PC-9 (cell line): ENCODE measurements at regions not wholly inside any gene's neighbourhood (a gene's known extent, or its start where the extent isn't known, plus 50 kb on each side); places are given as distances from the start of the nearest gene placed in this dataset.

Experiments
- BruUV-seq: library from RNA; stranded (reverse); fragments of 400-500 nt; replicated peaks from 2 replicates; lab custom pipeline; 2021; lab: Mats Ljungman, UMichigan
- CTCF ChIA-PET: fragments of 300-600 bp; sonication (Branson Sonifier 250); formaldehyde crosslinking; loops from one replicate; lab custom pipeline; 2022; ENCODE audit warnings: antibody characterized with exemption; lab: Charles Lee
- POLR2A ChIA-PET: fragments of 300-600 bp; sonication (Branson Sonifier 250); formaldehyde crosslinking; loops from one replicate; lab custom pipeline; 2022; ENCODE audit warnings: antibody characterized with exemption; ENCODE audit not compliant: unreplicated experiment; lab: Charles Lee
- DNase-seq, 2 experiments: peaks; one replicate each; pipeline versions ENCODE4 v3.0.0 to v3.0.0-alpha.2; 2015 to 2022; ENCODE audit warnings: mixed read lengths in 1 of 2
- H2AFZ ChIP-seq: fragments of 200-600 bp; sonication (generic); 2 replicates; pipeline ENCODE4 v1.8.1; 2017; ENCODE audit warnings: antibody characterized with exemption
- H3F3A ChIP-seq: fragments of 200-600 bp; sonication (generic); 2 replicates; pipeline ENCODE4 v1.8.1; 2017; ENCODE audit warnings: antibody characterized with exemption, mild to moderate bottlenecking, low read depth; ENCODE audit not compliant: insufficient read depth
- H3K27ac ChIP-seq: fragments of 200-600 bp; sonication (generic); 2 replicates; pipeline ENCODE4 v1.6.1; 2016; ENCODE audit warnings: mixed run types
- H3K27me3 ChIP-seq: fragments of 200-600 bp; sonication (generic); 2 replicates; pipeline ENCODE4 v1.6.1; 2016; ENCODE audit warnings: low read depth, mixed run types; ENCODE audit not compliant: insufficient read depth
- H3K36me3 ChIP-seq: fragments of 200-600 bp; sonication (generic); 2 replicates; pipeline ENCODE4 v1.6.1; 2016; ENCODE audit warnings: low read depth, mixed run types
- H3K4me1 ChIP-seq: fragments of 200-600 bp; sonication (generic); replicated peaks from 2 replicates; pipeline ENCODE4 v1.6.1; 2016; ENCODE audit warnings: mixed run types; ENCODE audit not compliant: insufficient read depth
- H3K4me2 ChIP-seq: fragments of 200-600 bp; sonication (generic); 2 replicates; pipeline ENCODE4 v1.6.1; 2017; ENCODE audit warnings: mixed run types
- H3K4me3 ChIP-seq: fragments of 200-600 bp; sonication (generic); 2 replicates; pipeline ENCODE4 v1.6.1; 2016; ENCODE audit warnings: mixed run types
- H3K79me2 ChIP-seq: fragments of 200-600 bp; sonication (generic); 2 replicates; pipeline ENCODE4 v1.6.1; 2017; ENCODE audit warnings: low read depth, mixed run types
- H3K9me2 ChIP-seq: fragments of 200-600 bp; sonication (generic); 2 replicates; pipeline ENCODE4 v1.8.1; 2017; ENCODE audit warnings: mild to moderate bottlenecking; ENCODE audit not compliant: insufficient read depth
- H3K9me3 ChIP-seq: fragments of 200-600 bp; sonication (generic); 2 replicates; pipeline ENCODE4 v1.8.1; 2016; ENCODE audit warnings: low read depth; ENCODE audit not compliant: insufficient read depth
- H4K20me1 ChIP-seq: fragments of 200-600 bp; sonication (generic); 2 replicates; pipeline ENCODE4 v1.8.1; 2017; ENCODE audit not compliant: insufficient read depth
- CTCF ChIP-seq: fragments of 200-600 bp; sonication (generic); conservative IDR thresholded peaks from 2 replicates; pipeline ENCODE4 v1.6.1; 2017; ENCODE audit warnings: mixed run types, antibody characterized with exemption, mild to moderate bottlenecking, moderate library complexity
- EZH2 ChIP-seq: fragments of 200-600 bp; sonication (generic); IDR thresholded peaks from 2 replicates; pipeline ENCODE4 v1.8.0; 2017; ENCODE audit warnings: antibody characterized with exemption, low read depth
- intact Hi-C: fragments of 100-400 bp; cut with micrococcal nuclease; formaldehyde crosslinking; loops from one replicate; pipeline ENCODE4 v1.10.0; 2022; ENCODE audit not compliant: unreplicated experiment

GRCh38 chr11:34830648-34831047 lies 85.5 kb downstream of the APIP start:
- CTCF ChIA-PET, result interaction anchor here (0.6 kb wide), 1 partner anchor 206 kb away, joined by 3 read pairs; no protein-coding TSS in a partner anchor
- Histone ChIP-seq H3K4me3 (no peak overlapping the region), H3K4me1 (peaks cover 34% of the 10 kb centered on the region), H4K20me1 (no peaks in the 10 kb centered on the region), H3K9me3 (no peaks in the 10 kb centered on the region), H3K79me2 (no peaks in the 10 kb centered on the region), H3F3A (peaks cover 9% of the 10 kb centered on the region; the same call in 1 of the 2 replicates), H3K36me3 (no peaks in the 10 kb centered on the region), H3K9me2 (no peaks in the 10 kb centered on the region), H2AFZ (no peak overlapping the region), H3K4me2 (no peak overlapping the region), H3K27ac (no peak overlapping the region), H3K27me3 (no peaks in the 10 kb centered on the region)
- BruUV-seq, result no TSS peak
- POLR2A ChIA-PET, result no interaction called here
- intact Hi-C loops, result no loop called here
- TF ChIP-seq EZH2 (no peak), CTCF (no peak)
- no peak for DNase-seq

- POLR2A ChIA-PET, result interaction anchor here (0.6 kb wide), 1 partner anchor 388 kb away, joined by 8 read pairs; no protein-coding TSS in a partner anchor
- no peak overlapping the region for H3K27ac ChIP-seq
- no peaks in the 10 kb centered on the region for H3K79me2 ChIP-seq
- no peak for TF ChIP-seq CTCF
- no peak for TF ChIP-seq EZH2
- H3K4me1 ChIP-seq, result peaks cover 40% of the 10 kb centered on the region
- peak overlapping the region; percentile 53; the same call in 1 of the 2 replicates for H2AFZ ChIP-seq
- DNase-seq, result peak in 1 of 2 experiments; percentile 18
- no peaks in the 10 kb centered on the region for H3K27me3 ChIP-seq
- H3K9me2 ChIP-seq, result no peaks in the 10 kb centered on the region
- CTCF ChIA-PET, result interaction anchor here (0.6 kb wide), 1 partner anchor 56 kb away, joined by 3 read pairs; no protein-coding TSS in a partner anchor
- no TSS peak for BruUV-seq
- no peaks in the 10 kb centered on the region for H4K20me1 ChIP-seq
- no peaks in the 10 kb centered on the region for H3K9me3 ChIP-seq
- H3K4me3 ChIP-seq, result no peak overlapping the region
- H3K4me2 ChIP-seq, result 0 out of 2 replicates have a peak overlapping the region, but pooled peaks have one; percentile 2
- H3F3A ChIP-seq, result peaks cover 15% of the 10 kb centered on the region; the same call in 1 of the 2 replicates
- intact Hi-C loops, result no loop called here
- no peaks in the 10 kb centered on the region for H3K36me3 ChIP-seq
These were observed 86.1 kb downstream of the APIP start for GRCh38 chr11:34830035-34830434.

- POLR2A ChIA-PET, result no interaction called here
- Histone ChIP-seq H3K9me3 (no peaks in the 10 kb centered on the region), H3K27me3 (no peaks in the 10 kb centered on the region), H3K9me2 (no peaks in the 10 kb centered on the region), H3F3A (peaks cover 18% of the 10 kb centered on the region; the same call in 1 of the 2 replicates), H3K4me2 (no peak overlapping the region), H3K4me3 (no peak overlapping the region), H3K27ac (no peak overlapping the region), H3K36me3 (no peaks in the 10 kb centered on the region), H3K79me2 (no peaks in the 10 kb centered on the region), H3K4me1 (peaks cover 43% of the 10 kb centered on the region), H2AFZ (no peak overlapping the region), H4K20me1 (no peaks in the 10 kb centered on the region)
- TF ChIP-seq EZH2, result no peak
- TF ChIP-seq CTCF, result no peak
- DNase-seq, result no peak
- CTCF ChIA-PET, result no interaction called here
- intact Hi-C loops, result no loop called here
- no TSS peak for BruUV-seq
These were observed 89.0 kb downstream of the APIP start for GRCh38 chr11:34827228-34827627.
